ENCODE measurements at regions not wholly inside any gene's neighbourhood (a gene's known extent, or its start where the extent isn't known, plus 50 kb on each side); places are given as distances from the start of the nearest gene placed in this dataset.
A peak's percentile ranks its signal among the peaks of the same experiment; 100 is the strongest.

DNA sequence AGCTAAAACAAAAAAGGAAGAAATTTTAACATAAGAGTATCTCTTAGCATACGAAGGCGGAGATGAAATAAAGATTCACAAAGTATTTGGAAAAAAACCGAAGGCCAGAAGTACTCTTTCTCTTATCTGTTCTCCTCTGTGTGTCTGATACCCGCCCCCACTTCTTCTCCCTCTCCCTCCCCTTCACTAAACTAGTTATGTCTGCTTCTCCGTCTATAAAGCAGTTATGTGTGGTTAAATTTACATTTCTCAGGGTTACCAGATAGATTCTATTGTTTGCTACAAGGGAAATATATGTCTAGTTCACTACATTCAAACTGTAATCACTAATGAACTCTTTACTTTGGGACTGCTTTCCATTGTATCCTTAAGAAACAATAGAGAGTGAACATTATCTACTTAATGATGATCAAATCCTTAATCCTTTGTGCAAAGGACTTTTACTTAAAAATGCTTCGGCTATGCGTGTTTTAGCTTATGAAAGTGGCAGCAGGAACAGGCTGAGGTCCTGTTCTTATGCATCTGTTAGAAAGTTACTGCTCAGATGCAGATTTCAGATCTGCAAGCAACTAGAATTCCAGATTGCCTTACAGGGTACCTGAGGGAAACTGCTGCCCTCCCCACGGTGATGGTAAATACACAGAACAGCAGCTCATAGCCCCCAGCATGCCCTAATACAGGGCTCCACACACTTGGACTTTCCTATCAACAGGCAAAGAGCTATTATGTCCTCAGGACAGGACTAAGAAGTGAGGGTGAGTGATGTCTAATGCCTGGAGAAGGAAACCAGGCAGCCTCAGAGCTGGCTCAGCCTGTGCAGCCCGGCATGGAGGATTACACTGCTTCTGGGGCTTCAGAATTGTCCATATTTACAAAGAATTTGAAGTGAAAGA lies 273.3 kb downstream of the FZD1 start:
- no peak for DNase-seq

DNA sequence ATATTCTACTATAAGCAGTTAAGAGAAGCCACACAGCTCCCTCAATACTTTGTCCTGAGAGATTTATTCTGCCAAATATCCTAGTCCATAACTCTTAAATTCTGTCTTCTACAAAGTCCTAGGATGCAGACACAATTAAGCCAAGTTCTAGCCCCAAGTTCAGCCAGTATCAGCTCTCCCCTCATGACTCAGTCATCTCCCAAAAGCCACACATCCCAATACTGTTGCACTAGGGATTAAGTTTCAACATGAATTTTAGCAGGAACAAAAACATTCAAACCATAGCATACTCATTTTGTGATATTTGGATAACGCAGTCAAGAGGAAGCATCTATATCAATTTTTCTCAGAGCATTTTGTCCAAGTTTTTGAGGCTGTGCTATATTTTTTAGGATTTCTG lies 277.4 kb downstream of the FZD1 start:
- DNase-seq: no peak

DNA sequence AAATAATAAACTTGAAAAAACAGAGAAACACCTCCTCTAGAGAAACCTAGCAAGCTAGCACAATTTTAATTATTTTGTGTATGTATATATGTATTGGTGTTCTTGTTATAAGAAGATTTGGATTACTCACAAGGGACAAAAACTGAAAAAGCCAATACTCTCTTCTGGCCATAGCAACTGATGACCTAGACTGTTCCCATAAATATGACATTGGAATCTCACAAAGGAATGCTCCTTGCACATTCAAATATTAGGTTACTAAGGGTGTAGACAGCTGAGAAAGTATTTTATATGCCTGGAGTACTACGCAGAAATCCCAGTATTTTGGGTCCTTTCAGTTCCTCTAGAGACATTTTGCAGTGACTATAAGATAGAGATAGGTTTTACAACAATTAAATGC lies 279.4 kb downstream of the FZD1 start:
- DNase-seq: no peak

DNA sequence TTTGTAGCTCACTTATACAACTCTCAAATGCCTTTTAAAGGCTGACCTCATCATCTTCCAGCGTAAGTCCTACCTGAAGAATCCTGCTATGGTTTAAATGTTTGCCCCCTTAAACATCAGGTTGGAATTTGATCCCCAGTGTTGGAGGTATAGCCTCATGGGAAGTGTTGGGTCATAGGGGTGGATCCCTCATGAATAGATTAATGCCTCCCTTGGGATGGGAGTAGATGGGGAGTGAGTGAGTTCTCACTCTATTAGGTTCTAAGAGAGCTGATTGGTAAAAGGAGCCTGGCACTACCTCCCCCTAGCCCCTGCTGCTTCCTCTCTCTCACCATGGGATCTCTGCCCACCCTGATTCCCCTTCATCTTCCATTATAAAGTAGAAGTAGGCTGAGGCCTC lies 285.6 kb downstream of the FZD1 start:
- no peak for DNase-seq

DNA sequence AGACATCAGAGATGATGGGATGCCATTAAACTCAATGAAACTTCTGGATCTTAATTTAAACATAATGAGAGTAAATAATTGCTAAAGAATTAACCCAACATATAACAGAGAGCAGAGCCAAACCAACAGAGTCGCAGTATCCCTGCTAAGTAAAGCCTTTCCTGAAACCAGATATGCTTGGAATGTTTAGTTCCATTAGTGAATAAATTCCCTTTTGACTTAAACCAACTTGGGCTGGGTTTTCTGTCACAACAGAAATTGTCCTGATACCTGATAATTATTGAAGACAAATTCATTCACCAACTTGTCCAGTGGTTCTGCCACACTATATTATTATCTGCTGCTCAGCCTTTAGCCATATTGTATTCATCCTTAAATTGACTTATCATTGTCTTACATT lies 286.7 kb downstream of the FZD1 start:
- no peak for DNase-seq

DNA sequence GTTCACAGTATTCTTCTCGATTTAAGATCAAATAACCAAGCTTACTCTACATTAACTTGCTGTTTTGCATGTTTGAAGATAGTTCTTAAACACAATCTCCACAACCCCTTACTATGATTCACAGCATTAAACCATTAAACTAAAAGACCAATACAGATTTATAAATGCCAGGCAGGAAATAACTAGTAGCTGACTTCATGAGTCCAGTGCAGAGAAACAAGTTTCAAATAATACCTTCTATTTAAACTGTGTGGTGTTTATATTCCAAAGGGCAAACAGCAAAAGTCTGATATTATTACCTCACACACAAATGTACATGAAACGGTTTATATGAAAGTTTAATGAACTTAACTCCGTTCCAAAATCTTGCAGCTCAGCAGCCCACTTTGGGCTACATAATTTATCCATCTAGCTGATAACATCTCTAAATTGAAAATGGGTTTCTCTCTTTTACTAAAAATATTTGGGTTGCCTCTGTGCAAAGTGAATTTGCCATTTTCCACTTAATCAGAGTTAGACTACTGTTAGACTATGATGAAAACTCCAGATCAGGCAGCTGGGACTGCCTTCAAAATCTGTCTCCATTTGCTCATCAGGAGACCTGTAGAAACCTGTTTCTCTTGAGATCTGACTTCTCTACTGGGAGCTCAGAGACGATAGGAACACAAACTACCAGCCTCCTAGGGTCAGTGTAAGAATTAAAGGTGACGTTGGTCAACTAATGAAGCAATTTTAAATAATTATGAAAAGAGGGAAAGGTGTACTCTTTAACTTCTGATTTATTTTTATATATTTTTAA lies 287.3 kb downstream of the FZD1 start:
- DNase-seq: no peak

DNA sequence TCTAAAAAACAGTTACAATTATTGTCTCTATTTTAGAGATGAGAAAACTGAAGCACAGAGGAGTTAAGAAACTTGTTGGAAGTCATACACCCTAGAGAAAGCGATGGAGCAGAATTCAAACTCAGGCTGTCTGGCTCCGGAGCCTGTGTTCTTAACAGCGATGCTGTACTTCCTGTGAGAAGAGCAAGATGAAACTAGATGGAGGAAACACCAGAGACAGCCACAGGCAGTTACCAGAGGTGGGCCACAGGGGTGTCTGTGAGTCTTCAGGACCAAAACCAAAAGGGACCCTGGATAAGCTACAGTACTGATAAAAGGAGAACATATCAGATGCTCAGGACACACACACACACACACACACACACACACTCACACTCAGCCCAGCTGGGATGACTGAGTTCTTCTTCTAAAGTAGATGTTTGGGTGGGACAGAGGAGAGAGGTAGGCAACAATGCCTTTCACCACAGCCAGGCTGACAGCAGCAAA lies 289.2 kb downstream of the FZD1 start:
- DNase-seq: no peak

DNA sequence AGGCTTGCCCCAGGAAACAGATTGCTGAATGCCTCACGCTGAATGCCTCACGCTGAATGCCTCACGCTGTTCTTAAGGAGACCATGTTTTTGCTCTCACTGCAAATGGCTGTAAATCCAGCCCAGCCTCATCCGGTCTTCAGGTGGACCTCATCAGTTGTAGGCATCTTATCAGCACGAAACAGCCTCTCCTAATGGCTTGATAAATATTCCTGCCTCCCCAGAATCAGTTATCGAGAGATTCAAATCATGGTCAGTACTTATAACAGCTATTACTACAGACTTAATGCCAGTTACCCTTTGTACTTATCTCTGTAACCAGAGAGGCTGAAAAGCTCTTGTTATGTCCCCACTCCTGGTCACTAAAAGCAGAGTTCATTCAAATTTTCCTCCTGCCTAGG lies 290.6 kb downstream of the FZD1 start:
- DNase-seq: no peak

DNA sequence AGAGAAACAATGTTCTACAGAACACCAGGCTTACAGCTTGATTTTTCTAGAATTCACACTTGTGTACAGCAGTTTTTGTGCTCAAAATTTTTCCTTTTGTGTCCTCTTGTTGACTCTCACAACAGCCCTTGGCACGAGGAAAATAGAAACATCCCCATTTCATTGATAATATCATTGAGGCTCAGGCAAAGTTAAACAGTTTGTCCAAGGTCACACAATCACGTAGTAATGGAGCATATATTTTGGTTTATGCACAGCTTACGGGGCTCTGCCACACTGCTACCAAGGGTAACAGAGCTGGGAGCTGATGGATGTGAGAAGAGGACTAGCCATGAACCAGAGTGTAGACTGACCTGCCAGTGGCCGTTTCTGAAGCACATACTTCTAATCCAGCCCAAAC lies 292.0 kb downstream of the FZD1 start:
- DNase-seq: no peak

DNA sequence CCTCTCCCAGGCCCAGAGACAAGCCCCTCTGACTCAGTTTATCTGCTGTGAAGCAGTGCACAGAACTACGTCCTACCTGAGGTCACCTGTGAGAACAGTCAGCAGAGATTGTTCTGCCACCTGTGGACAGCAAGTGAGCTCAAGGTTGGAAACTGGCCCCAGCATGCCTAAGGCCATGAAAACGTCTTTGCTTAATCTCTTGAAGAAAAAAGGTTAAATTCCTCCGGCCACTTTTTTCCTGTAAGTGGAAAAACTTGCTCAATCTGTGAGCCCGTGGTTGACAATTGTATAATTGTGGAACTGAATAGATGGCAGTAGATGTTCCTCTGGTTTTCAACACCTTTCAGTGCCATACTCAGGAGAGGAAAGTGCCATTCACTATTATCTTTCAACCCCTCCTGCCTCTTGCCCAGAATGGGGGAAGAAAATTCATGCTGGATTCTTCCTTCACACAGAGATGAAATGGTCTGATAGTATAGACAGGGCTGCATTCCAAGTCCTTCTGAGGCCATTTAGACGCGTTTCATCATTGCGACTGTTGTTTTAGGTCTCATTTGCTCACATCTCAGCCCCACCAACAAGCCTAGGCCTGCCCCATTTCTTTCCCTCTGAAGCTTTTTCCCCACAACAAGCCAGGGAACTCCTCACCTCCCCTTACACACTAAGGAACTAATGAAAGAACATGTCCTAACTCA lies 292.9 kb downstream of the FZD1 start:
- no peak for DNase-seq

DNA sequence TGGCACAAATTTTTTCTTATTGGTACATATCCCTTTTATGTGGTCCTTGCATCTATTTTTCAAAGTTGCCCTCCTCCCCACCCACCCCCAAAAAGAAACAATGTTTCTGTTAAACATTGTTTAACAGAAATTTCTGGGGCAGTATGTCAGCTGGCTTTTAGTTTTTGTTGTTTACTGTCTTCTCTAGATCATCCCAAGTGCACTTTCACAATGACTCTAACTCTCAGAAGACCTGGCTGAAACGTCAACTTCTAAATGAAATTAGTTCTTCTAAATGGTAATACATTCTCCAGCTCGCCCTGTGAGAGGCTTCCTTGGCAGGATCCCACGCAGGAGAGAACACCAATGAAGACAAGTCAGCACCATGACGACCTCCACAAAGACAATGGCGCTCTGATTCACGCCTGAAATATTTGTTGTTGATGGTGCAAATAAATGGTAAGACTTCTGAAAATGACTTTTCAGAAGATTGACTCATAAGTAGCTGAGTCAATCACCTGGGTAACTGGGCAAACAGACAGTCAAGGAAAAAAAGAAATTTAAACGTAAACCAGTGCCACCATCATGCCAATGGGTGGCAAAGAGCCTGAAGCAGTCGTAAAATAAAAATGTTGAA lies 293.7 kb downstream of the FZD1 start:
- DNase-seq: no peak

DNA sequence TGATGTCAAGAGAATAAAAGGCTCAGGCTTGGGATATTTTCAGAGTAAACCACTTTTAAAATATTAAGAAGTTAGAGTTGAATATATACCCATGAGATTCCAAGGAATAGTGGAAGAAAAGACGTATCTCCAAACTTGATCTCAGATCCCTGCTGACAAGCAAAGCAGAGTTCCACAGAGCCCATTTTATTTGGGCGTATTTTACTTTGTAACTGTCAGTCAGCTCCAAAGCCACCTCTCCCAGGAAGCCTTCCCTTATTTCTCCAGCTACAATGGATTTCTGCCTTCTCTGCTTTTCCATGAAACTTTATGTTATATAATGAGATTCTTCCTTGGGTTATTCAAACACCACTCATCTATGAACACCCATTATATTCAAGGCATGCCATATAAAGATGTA lies 295.7 kb downstream of the FZD1 start:
- no peak for DNase-seq

DNA sequence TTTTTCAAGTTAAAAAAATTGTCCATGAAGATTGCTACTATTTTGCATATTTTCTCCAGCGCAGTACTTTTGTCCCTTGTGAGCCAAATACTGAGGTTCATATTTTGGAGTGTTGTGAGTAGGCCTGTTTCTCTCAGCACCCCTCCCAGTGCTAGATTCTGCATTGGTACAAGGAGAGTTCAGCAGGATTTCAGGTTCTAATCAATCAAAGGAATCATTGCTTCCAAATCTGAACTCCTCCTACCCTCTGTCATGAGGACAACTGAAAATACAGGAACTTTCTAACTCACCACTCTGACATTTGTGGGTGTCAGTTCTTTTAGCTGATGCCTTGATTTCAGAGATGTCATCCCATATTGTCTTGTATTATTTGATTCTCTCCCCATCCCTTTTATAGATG lies 299.9 kb downstream of the FZD1 start:
- DNase-seq: no peak

DNA sequence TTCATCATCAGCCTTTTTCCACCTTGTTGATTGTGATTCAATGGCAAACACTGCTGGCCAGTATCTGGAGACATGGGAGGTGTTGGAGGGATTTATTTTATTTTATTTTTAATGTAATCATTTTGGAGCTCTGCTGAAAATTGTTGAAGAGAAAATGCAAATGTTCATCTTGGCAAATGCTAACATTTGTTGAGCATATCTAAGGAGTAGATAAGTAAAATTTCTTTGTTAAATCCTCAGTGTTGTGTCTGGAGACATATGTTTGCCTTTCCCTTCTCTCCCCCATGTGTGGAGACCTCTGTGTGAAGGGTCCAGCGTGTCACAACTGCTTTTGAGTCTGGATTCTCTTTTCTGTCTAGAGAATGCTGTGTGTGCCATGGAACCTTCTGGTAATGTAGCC lies 300.3 kb downstream of the FZD1 start:
- peak; percentile 29 for DNase-seq

DNA sequence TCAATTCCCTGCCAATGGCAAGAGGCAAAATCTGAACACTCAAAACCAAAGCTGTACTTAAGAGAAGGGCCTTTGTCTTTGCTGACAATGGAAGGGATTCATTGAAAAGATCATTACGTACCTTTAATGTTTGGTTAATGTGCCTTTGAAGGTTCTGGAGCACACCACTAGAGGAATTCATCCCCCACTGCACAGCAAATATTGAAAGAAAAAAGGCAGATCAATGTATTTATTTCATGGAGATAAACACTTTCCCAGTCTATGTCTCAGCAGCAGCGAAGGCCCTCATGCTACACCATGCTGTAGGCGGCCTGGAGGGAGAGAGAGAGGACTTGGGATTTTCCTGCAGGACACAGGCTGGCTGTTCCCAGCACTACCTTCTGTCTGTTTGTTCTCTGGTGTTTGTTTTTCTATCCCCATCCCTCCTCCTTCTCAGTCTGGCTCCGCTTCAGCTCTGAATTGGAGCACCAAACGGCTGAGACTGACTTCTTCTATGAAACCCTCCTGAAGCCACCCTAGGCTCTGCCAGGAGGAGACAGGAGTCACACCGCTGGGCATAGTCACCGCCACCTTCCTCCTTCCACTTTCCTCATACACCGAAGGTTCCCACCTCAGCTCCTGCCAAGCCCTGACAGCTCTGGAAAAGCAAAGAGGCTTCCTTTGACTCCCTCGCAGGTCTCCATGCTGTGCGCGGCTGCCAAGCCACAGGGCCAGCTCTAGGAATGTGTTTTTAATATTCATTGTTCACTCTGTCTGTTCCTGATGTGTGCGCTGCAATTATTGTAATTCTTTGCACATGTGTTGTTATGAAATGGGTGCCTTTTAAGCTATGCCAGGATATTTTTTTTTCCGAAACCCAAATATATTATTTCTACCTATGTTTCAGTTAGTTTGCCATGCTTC lies 301.5 kb downstream of the FZD1 start:
- DNase-seq: peak; percentile 98

DNA sequence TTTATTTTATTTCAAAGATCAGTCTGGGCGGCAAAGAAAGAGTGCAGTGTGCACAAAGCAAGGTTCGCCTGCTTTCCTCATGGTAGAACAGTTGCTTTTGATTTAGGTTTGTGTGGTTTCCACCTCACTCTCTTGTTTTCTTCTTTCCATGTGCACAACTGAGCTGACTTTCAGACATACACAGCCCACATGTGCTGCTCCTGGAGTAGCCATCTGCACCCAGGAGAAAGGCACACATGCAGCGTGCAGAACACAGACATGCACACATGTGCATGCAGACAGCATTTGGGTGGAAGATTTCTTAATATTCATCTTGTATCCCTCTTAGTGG lies 302.1 kb downstream of the FZD1 start:
- DNase-seq: peak; percentile 82

DNA sequence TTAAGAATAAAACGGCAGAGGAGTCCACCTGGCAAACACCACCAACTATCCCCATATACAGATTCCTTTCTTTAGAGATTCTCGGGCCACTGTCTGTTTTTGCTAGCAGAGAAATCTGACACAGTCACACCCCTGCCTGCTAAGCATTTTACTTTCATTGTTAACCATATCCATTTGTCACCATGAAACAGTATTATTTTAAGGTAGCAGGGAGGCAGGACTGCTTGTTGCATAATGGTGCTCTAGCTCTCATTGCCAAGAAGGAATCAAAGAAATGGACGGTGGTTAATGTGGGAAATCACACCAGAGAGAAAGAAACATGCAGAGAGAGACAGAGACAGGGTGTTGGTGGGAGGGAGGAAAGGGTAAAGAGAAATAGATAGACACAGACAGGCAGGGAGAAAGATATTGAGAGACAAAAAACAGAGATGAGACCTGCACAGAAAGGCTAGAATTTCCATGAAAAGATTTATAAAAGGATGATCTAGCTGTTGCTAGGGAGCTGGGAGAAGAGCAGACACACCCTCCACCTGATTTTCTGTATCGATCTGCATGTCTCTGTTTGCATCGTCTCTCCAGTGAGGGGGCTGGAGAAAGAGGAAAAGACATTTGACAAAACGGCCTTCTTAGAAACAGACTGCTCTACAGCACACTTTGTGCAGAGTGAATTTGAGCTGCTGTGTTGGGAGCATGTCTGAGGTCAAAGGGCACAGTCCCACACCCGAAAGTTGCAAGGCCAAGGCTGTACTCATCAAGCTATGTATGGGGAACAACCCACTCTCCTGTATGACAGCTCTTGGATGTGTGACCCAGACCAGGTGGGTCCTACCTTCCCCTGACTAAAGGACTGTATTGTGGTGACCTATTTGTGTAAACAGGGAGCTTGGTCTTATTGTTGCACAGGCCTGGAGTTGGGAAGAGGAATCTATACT lies 303.1 kb downstream of the FZD1 start:
- peak; percentile 66 for DNase-seq

DNA sequence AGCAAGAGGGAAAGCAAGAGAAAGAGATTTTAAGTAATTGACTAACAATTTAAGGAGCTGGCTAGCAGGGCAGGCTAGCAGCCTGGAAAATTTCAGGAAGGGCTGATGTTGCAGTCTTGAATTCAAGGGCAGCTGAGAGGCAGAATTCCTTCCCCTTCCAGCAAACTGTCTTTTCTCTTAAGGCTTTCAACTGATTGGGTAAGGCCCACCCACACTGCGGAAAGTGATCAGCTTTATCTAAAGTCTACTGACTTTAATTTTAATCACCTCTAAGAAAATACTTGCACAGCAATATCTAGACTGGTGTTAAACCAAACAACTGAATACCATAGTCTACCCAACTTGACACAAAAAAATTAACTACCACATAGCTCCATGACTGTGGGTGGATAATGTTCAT lies 303.9 kb downstream of the FZD1 start:
- no peak for DNase-seq

DNA sequence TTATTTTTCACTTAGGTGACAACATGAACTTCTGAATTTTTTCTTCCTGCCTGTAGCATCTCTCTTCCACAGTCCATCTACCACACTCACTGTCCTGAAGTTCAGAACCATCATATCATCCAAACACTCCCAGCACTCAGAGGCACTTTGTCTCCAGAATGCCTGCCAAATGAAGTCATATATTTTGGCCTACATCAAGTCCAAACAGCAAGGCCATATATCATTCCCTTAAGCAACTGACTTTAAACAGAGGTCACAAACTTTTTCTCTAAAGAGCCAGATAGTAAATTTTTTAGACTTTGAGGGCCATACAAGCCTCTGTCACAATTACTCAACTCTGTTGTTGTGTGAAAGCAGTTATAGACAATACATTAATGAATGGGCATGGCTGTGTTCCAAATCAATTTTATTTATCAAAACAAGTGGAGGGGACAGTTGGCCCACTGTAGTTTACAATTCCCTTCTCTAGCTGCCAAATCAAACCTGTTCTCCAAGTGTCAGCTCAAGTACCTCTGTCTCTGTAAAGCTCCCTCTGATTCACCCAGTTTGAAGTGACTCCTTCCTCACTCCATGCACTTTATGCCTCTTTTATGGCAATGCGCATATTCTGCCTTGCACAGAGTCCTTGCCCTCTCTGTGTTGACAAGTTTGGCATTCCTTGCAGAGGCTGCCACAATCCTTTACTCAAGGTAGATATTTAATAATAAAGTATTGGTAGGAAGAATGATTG lies 305.7 kb downstream of the FZD1 start:
- peak; percentile 71 for DNase-seq

DNA sequence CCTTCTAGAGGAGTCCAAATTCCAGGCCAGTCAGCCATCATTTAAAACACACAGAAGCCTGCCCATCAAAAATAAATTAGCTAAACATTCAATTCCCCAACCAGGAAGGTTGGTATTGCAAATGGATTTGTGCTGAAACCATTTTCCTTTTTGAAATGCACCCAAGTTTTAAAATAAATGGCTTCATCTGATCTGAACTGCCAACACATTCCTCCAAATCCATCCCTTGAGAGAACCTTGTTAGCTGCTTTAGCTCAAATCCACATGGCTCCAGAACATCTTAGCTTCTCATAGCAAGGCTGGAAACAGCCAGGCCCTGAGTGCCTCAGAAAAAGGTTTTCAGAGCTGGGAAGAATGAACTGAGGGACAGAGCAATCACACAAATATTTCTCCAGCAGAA lies 306.3 kb downstream of the FZD1 start:
- DNase-seq: no peak
